Esophagus muscularis mucosa (tissue), 4 donors: ENCODE measurements at regions not wholly inside any gene's neighbourhood (a gene's known extent, or its start where the extent isn't known, plus 50 kb on each side); places are given as distances from the start of the nearest gene placed in this dataset.

Source experiments
- DNase-seq: peaks from one replicate; pipeline ENCODE4 v3.0.0-alpha.2; 2017; ENCODE audit errors: extremely low spot score
- H3K27ac ChIP-seq, 4 donors: fragments of 200-600 bp; sonication (generic); replicated peaks in 1 of 4; 1 replicate in 3 of 4; 2 replicates in 1 of 4; pipeline ENCODE4 v1.5.1; 2016 to 2019; ENCODE audit warnings: mild to moderate bottlenecking in 1 of 4
- H3K27me3 ChIP-seq, 4 donors: fragments of 200-600 bp; sonication (generic); one replicate each; pipeline versions ENCODE4 v1.5.1 to v1.6.0; 2016 to 2019
- H3K36me3 ChIP-seq, 4 donors: fragments of 200-600 bp; sonication (generic); one replicate each; pipeline ENCODE4 v1.5.1; 2016 to 2019
- H3K4me1 ChIP-seq, 4 donors: fragments of 200-600 bp; sonication (generic); one replicate each; pipeline ENCODE4 v1.5.1; 2016 to 2019
- H3K4me3 ChIP-seq, 4 donors: fragments of 200-600 bp; sonication (generic); 1 replicate in 2 of 4; 2 replicates in 2 of 4; pipeline ENCODE4 v1.5.1; 2016 to 2019; ENCODE audit warnings: mild to moderate bottlenecking in 4 of 4, moderate library complexity in 1 of 4
- H3K9me3 ChIP-seq, 4 donors: fragments of 200-600 bp; sonication (generic); 1 replicate in 3 of 4; 2 replicates in 1 of 4; pipeline ENCODE4 v1.5.1; 2016 to 2019
- CTCF ChIP-seq, 3 experiments: fragments of 200-600 bp in 2 of 3; fragments of 450-650 bp in 1 of 3; sonication (generic) in 2 of 3; IDR thresholded peaks; one replicate each; pipeline ENCODE4 v1.5.1; 2017 to 2019; ENCODE audit warnings: antibody characterized with exemption in 3 of 3, mild to moderate bottlenecking in 2 of 3, moderate library complexity in 1 of 3
- EP300 ChIP-seq: sonication (generic); formaldehyde crosslinking; IDR thresholded peaks from one replicate; pipeline ENCODE4 v1.6.1; 2017; ENCODE audit warnings: antibody characterized with exemption
- POLR2A ChIP-seq: fragments of 450-650 bp; IDR thresholded peaks from one replicate; pipeline ENCODE4 v1.6.1; 2017; ENCODE audit warnings: antibody characterized with exemption, moderate library complexity, mild to moderate bottlenecking, low read depth
- POLR2AphosphoS5 ChIP-seq, 2 donors: sonication (generic); formaldehyde crosslinking; IDR thresholded peaks; one replicate each; pipeline ENCODE4 v1.6.1; 2017; ENCODE audit warnings: antibody characterized with exemption in 2 of 2
- WGBS: methylation state at CpG from one replicate; pipeline ENCODE4 v1.1.5; 2018; 5-methylcytosine and 5-hydroxymethylcytosine counted together
- intact Hi-C: fragments of 100-400 bp; cut with DNase I; formaldehyde crosslinking; loops from one replicate; pipeline ENCODE4 v1.15.1; 2023

GRCh38 chr5:106921567-106921966, 749.2 kb downstream of the EFNA5 start:
- Histone ChIP-seq H3K4me1 (no peaks in the 10 kb centered on the region), H3K36me3 (no peaks in the 10 kb centered on the region), H3K27ac (no peak overlapping the region), H3K9me3 (peaks cover 0 to 3% (median 0%) of the 10 kb centered on the region in 4 donors), H3K27me3 (no peaks in the 10 kb centered on the region), H3K4me3 (no peak overlapping the region)
- intact Hi-C loops, result no loop called here
- DNase-seq, result no peak
- TF ChIP-seq POLR2AphosphoS5 (IDR thresholded peaks at IDR 0.05) (no peak), POLR2A (no peak), EP300 (no peak), CTCF (IDR thresholded peaks at IDR 0.05) (no peak)
- WGBS, result 89% methylated on average over 5 of the region's 5 CpGs

GRCh38 chr5:106910486-106910885, 760.3 kb downstream of the EFNA5 start:
- intact Hi-C loops, result no loop called here
- H3K27me3 ChIP-seq, result no peaks in the 10 kb centered on the region

GRCh38 chr5:106909716-106910115, 761.0 kb downstream of the EFNA5 start:
- TF ChIP-seq EP300, result no peak
- TF ChIP-seq CTCF (IDR thresholded peaks at IDR 0.05), result no peak
- TF ChIP-seq POLR2A, result no peak
- no peak for TF ChIP-seq POLR2AphosphoS5 (IDR thresholded peaks at IDR 0.05)
- Histone ChIP-seq H3K9me3 (no peaks in the 10 kb centered on the region), H3K4me3 (no peak overlapping the region), H3K27me3 (no peaks in the 10 kb centered on the region), H3K4me1 (no peaks in the 10 kb centered on the region), H3K36me3 (no peaks in the 10 kb centered on the region), H3K27ac (no peak overlapping the region)
- DNase-seq, result no peak
- WGBS, result 86% methylated on average over 1 of the region's 1 CpG
- intact Hi-C loops, result no loop called here

More at GRCh38 chr5:106910486-106910885, 760.3 kb downstream of the EFNA5 start:
- Histone ChIP-seq H3K4me3 (no peak overlapping the region), H3K27ac (no peak overlapping the region), H3K4me1 (no peaks in the 10 kb centered on the region), H3K36me3 (no peaks in the 10 kb centered on the region), H3K9me3 (no peaks in the 10 kb centered on the region)
- TF ChIP-seq CTCF (IDR thresholded peaks at IDR 0.05), result no peak
- TF ChIP-seq POLR2AphosphoS5 (IDR thresholded peaks at IDR 0.05), result no peak
- TF ChIP-seq POLR2A, result no peak
- TF ChIP-seq EP300, result no peak
- WGBS, result 68% methylated on average over 3 of the region's 3 CpGs
- no peak for DNase-seq

GRCh38 chr5:106907979-106908378, 762.8 kb downstream of the EFNA5 start:
- TF ChIP-seq CTCF (IDR thresholded peaks at IDR 0.05) (no peak), POLR2AphosphoS5 (IDR thresholded peaks at IDR 0.05) (no peak), POLR2A (no peak), EP300 (no peak)
- no peak for DNase-seq
- H3K27ac ChIP-seq, result no peak overlapping the region
- no peaks in the 10 kb centered on the region for H3K36me3 ChIP-seq
- H3K9me3 ChIP-seq, result no peaks in the 10 kb centered on the region
- H3K4me3 ChIP-seq, result no peak overlapping the region
- H3K4me1 ChIP-seq, result no peaks in the 10 kb centered on the region
- peaks cover 0 to 3% (median 0%) of the 10 kb centered on the region in 4 donors for H3K27me3 ChIP-seq
- intact Hi-C loops, result no loop called here

- no peak for DNase-seq
- Histone ChIP-seq H3K27ac (no peak overlapping the region), H3K36me3 (no peaks in the 10 kb centered on the region), H3K9me3 (no peaks in the 10 kb centered on the region), H3K27me3 (peaks cover 0 to 3% (median 0%) of the 10 kb centered on the region in 4 donors), H3K4me1 (no peaks in the 10 kb centered on the region), H3K4me3 (no peak overlapping the region)
- WGBS, result 84% methylated on average over 2 of the region's 2 CpGs
- intact Hi-C loops, result no loop called here
- TF ChIP-seq CTCF (IDR thresholded peaks at IDR 0.05), result no peak
- no peak for TF ChIP-seq EP300
Observed at GRCh38 chr5:106906199-106906598, 764.5 kb downstream of the EFNA5 start.
